ENCODE measurements at regions not wholly inside any gene's neighbourhood (a gene's known extent, or its start where the extent isn't known, plus 50 kb on each side); places are given as distances from the start of the nearest gene placed in this dataset.

- no peak overlapping the region for H3K9ac ChIP-seq (ENCODE audit: low read length)
- no peak overlapping the region for H3K27ac ChIP-seq (ENCODE audit: low read depth, low read length)
- H3K4me1 ChIP-seq (ENCODE audit: control insufficient read depth, insufficient read depth, low read length), result no peaks in the 10 kb centered on the region
- no peak overlapping the region for H3K4me3 ChIP-seq (ENCODE audit: low read length)
- H3K27me3 ChIP-seq (ENCODE audit: control insufficient read depth, insufficient read depth, low read length), result no peaks in the 10 kb centered on the region
- no peaks in the 10 kb centered on the region for H3K36me3 ChIP-seq (ENCODE audit: control insufficient read depth, insufficient read depth, low read length)
Measured at GRCh38 chr9:79008916-79009315, 562.8 kb upstream of the TLE4 start.

GRCh38 chr9:79011461-79011860 is 560.3 kb upstream of the TLE4 start:
- Histone ChIP-seq H3K4me1 (ENCODE audit: control insufficient read depth, insufficient read depth, low read length) (no peaks in the 10 kb centered on the region), H3K36me3 (ENCODE audit: control insufficient read depth, insufficient read depth, low read length) (no peaks in the 10 kb centered on the region), H3K27me3 (ENCODE audit: control insufficient read depth, insufficient read depth, low read length) (no peaks in the 10 kb centered on the region), H3K27ac (ENCODE audit: low read depth, low read length) (no peak overlapping the region), H3K9ac (ENCODE audit: low read length) (no peak overlapping the region), H3K4me3 (ENCODE audit: low read length) (no peak overlapping the region)

GRCh38 chr9:79012561-79012960 is 559.2 kb upstream of the TLE4 start:
- no peaks in the 10 kb centered on the region for H3K4me1 ChIP-seq (ENCODE audit: control insufficient read depth, insufficient read depth, low read length)
- no peak overlapping the region for H3K9ac ChIP-seq (ENCODE audit: low read length)
- H3K36me3 ChIP-seq (ENCODE audit: control insufficient read depth, insufficient read depth, low read length), result no peaks in the 10 kb centered on the region
- H3K27ac ChIP-seq (ENCODE audit: low read depth, low read length), result no peak overlapping the region
- H3K4me3 ChIP-seq (ENCODE audit: low read length), result no peak overlapping the region
- no peaks in the 10 kb centered on the region for H3K27me3 ChIP-seq (ENCODE audit: control insufficient read depth, insufficient read depth, low read length)

- Histone ChIP-seq H3K36me3 (ENCODE audit: control insufficient read depth, insufficient read depth, low read length) (no peaks in the 10 kb centered on the region), H3K27me3 (ENCODE audit: control insufficient read depth, insufficient read depth, low read length) (no peaks in the 10 kb centered on the region), H3K4me1 (ENCODE audit: control insufficient read depth, insufficient read depth, low read length) (no peaks in the 10 kb centered on the region), H3K27ac (ENCODE audit: low read depth, low read length) (no peak overlapping the region), H3K4me3 (ENCODE audit: low read length) (no peak overlapping the region), H3K9ac (ENCODE audit: low read length) (no peak overlapping the region)
Measured at GRCh38 chr9:79013715-79014610, 557.8 kb upstream of the TLE4 start.

GRCh38 chr9:79014929-79015699 is 556.7 kb upstream of the TLE4 start:
- Histone ChIP-seq H3K4me3 (ENCODE audit: low read length) (no peak overlapping the region), H3K36me3 (ENCODE audit: control insufficient read depth, insufficient read depth, low read length) (no peaks in the 10 kb centered on the region), H3K4me1 (ENCODE audit: control insufficient read depth, insufficient read depth, low read length) (no peaks in the 10 kb centered on the region), H3K9ac (ENCODE audit: low read length) (no peak overlapping the region), H3K27ac (ENCODE audit: low read depth, low read length) (no peak overlapping the region), H3K27me3 (ENCODE audit: control insufficient read depth, insufficient read depth, low read length) (no peaks in the 10 kb centered on the region)

- H3K27ac ChIP-seq (ENCODE audit: low read depth, low read length), result no peak overlapping the region
- no peak overlapping the region for H3K4me3 ChIP-seq (ENCODE audit: low read length)
- no peaks in the 10 kb centered on the region for H3K27me3 ChIP-seq (ENCODE audit: control insufficient read depth, insufficient read depth, low read length)
- H3K4me1 ChIP-seq (ENCODE audit: control insufficient read depth, insufficient read depth, low read length), result no peaks in the 10 kb centered on the region
- no peak overlapping the region for H3K9ac ChIP-seq (ENCODE audit: low read length)
- no peaks in the 10 kb centered on the region for H3K36me3 ChIP-seq (ENCODE audit: control insufficient read depth, insufficient read depth, low read length)
Measured at GRCh38 chr9:79015951-79016350, 555.8 kb upstream of the TLE4 start.

GRCh38 chr9:79020276-79020675 is 551.5 kb upstream of the TLE4 start:
- Histone ChIP-seq H3K9ac (ENCODE audit: low read length) (no peak overlapping the region), H3K27me3 (ENCODE audit: control insufficient read depth, insufficient read depth, low read length) (no peaks in the 10 kb centered on the region), H3K36me3 (ENCODE audit: control insufficient read depth, insufficient read depth, low read length) (no peaks in the 10 kb centered on the region), H3K27ac (ENCODE audit: low read depth, low read length) (no peak overlapping the region), H3K4me3 (ENCODE audit: low read length) (no peak overlapping the region), H3K4me1 (ENCODE audit: control insufficient read depth, insufficient read depth, low read length) (no peaks in the 10 kb centered on the region)

- H3K36me3 ChIP-seq (ENCODE audit: control insufficient read depth, insufficient read depth, low read length), result no peaks in the 10 kb centered on the region
- H3K27ac ChIP-seq (ENCODE audit: low read depth, low read length), result no peak overlapping the region
- no peak overlapping the region for H3K9ac ChIP-seq (ENCODE audit: low read length)
- H3K4me1 ChIP-seq (ENCODE audit: control insufficient read depth, insufficient read depth, low read length), result no peaks in the 10 kb centered on the region
- no peak overlapping the region for H3K4me3 ChIP-seq (ENCODE audit: low read length)
- no peaks in the 10 kb centered on the region for H3K27me3 ChIP-seq (ENCODE audit: control insufficient read depth, insufficient read depth, low read length)
Measured at GRCh38 chr9:79021084-79021483, 550.7 kb upstream of the TLE4 start.

- Histone ChIP-seq H3K27ac (ENCODE audit: low read depth, low read length) (no peak overlapping the region), H3K36me3 (ENCODE audit: control insufficient read depth, insufficient read depth, low read length) (no peaks in the 10 kb centered on the region), H3K4me1 (ENCODE audit: control insufficient read depth, insufficient read depth, low read length) (no peaks in the 10 kb centered on the region), H3K4me3 (ENCODE audit: low read length) (no peak overlapping the region), H3K9ac (ENCODE audit: low read length) (no peak overlapping the region), H3K27me3 (ENCODE audit: control insufficient read depth, insufficient read depth, low read length) (no peaks in the 10 kb centered on the region)
Measured at GRCh38 chr9:79023134-79023580, 548.6 kb upstream of the TLE4 start.

GRCh38 chr9:79026316-79026715 is 545.4 kb upstream of the TLE4 start:
- H3K27ac ChIP-seq (ENCODE audit: low read depth, low read length), result no peak overlapping the region
- no peaks in the 10 kb centered on the region for H3K36me3 ChIP-seq (ENCODE audit: control insufficient read depth, insufficient read depth, low read length)
- no peaks in the 10 kb centered on the region for H3K27me3 ChIP-seq (ENCODE audit: control insufficient read depth, insufficient read depth, low read length)
- no peaks in the 10 kb centered on the region for H3K4me1 ChIP-seq (ENCODE audit: control insufficient read depth, insufficient read depth, low read length)
- H3K4me3 ChIP-seq (ENCODE audit: low read length), result no peak overlapping the region
- no peak overlapping the region for H3K9ac ChIP-seq (ENCODE audit: low read length)

- H3K27ac ChIP-seq (ENCODE audit: low read depth, low read length), result no peak overlapping the region
- no peaks in the 10 kb centered on the region for H3K36me3 ChIP-seq (ENCODE audit: control insufficient read depth, insufficient read depth, low read length)
- H3K9ac ChIP-seq (ENCODE audit: low read length), result no peak overlapping the region
- H3K27me3 ChIP-seq (ENCODE audit: control insufficient read depth, insufficient read depth, low read length), result no peaks in the 10 kb centered on the region
- H3K4me1 ChIP-seq (ENCODE audit: control insufficient read depth, insufficient read depth, low read length), result no peaks in the 10 kb centered on the region
- no peak overlapping the region for H3K4me3 ChIP-seq (ENCODE audit: low read length)
Measured at GRCh38 chr9:79028101-79028500, 543.7 kb upstream of the TLE4 start.

- H3K4me1 ChIP-seq (ENCODE audit: control insufficient read depth, insufficient read depth, low read length), result no peaks in the 10 kb centered on the region
- no peak overlapping the region for H3K9ac ChIP-seq (ENCODE audit: low read length)
- no peaks in the 10 kb centered on the region for H3K27me3 ChIP-seq (ENCODE audit: control insufficient read depth, insufficient read depth, low read length)
- no peak overlapping the region for H3K4me3 ChIP-seq (ENCODE audit: low read length)
- H3K36me3 ChIP-seq (ENCODE audit: control insufficient read depth, insufficient read depth, low read length), result no peaks in the 10 kb centered on the region
- H3K27ac ChIP-seq (ENCODE audit: low read depth, low read length), result no peak overlapping the region
Measured at GRCh38 chr9:79034583-79034982, 537.2 kb upstream of the TLE4 start.

Measured in rectal smooth muscle tissue (tissue), 1 donor.